LNCAP (cell line): ENCODE measurements at regions not wholly inside any gene's neighbourhood (a gene's known extent, or its start where the extent isn't known, plus 50 kb on each side); places are given as distances from the start of the nearest gene placed in this dataset.

ENCODE experiments used
- CTCF ChIP-seq: fragments of 450-650 bp; IDR thresholded peaks from 2 replicates; pipeline ENCODE4 v1.5.1; 2017; ENCODE audit warnings: mild to moderate bottlenecking

DNA sequence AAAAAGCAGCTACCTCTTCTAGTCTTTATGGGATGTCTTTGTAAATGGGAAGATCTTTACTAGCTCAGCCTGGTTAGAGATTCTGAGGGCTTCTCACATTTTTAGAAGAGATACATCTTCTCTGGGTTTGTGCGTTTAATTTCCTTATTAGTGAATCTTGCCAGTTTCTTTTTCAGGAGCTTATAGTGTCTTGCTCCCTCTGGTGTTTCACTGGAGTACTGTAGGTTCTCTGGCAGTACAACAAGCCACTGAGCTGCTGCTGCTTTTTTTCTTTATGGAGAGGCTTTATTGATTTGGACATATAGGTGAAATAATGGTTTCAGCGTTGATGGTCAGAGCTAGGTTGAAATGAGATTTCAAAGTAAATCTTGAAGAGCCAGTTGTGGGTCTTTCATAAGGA lies 82.9 kb downstream of the LAS1L start:
- TF ChIP-seq CTCF = peak; percentile 39

- TF ChIP-seq CTCF = no peak
Measured at GRCh38 chrX:65420154-65420553, 114.4 kb downstream of the LAS1L start.

DNA sequence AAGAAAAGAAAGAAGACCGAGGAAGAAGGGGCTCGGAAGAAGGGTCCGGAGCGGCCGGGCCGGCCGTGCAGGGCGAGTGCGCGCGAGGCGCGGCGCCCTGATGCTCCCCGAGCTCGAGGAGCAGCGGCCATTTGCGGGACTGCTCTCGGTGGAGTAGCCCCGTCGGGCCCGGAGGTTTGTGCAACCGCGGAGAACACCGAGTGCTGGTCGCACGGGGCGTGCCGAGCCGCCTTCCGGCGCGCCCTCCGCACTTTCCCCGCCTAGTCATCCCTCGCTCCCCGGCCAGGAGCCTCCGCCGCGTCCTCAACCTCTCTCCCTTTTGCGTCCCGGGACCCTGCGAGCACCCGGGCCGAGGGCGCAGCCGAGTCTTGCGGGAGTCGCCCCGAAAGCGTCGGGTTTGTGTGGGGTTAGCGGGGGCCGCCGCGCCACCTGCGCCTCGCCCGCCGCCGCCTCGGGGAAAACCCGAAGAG lies 127.4 kb downstream of the LAS1L start:
- TF ChIP-seq CTCF = no peak

DNA sequence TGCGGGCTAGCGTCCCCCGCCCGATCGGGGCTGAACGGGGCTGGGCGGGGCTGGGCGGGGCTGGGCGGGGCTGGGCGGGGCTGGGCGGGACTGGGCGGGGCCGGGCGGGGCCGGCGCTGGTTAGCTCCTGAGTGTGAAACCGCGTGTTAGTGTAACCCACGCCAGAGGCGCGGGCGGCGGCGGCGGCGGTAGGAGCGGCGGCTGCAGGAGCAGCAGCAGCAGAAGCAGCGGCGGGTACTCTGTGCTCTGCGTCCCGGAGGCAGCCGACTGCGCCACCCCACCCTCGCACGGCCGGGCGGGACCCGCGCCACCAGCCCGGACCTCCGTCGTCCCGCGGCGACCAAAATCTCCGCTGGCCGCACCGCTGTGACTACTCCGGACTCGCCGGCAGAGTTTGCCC lies 128.1 kb downstream of the LAS1L start:
- no peak for TF ChIP-seq CTCF

- no peak for TF ChIP-seq CTCF
Measured at GRCh38 chrX:65392284-65392683, 142.3 kb downstream of the LAS1L start.
